GM18498 (cell line): ENCODE measurements at regions not wholly inside any gene's neighbourhood (a gene's known extent, or its start where the extent isn't known, plus 50 kb on each side); places are given as distances from the start of the nearest gene placed in this dataset.

Source experiments
- ATAC-seq: cut with Tn5 transposase; IDR thresholded peaks from one replicate; pipeline ENCODE4 v1.9.1; 2021; ENCODE audit warnings: mild to moderate bottlenecking, moderate library complexity; ENCODE audit not compliant: unreplicated experiment

GRCh38 chr4:175424111-175424510, 388.0 kb downstream of the GPM6A start:
- no peak for ATAC-seq

- ATAC-seq, result no peak
Measured at GRCh38 chr4:175427751-175428150, 384.3 kb downstream of the GPM6A start.

GRCh38 chr4:175431694-175432093, 380.4 kb downstream of the GPM6A start:
- no peak for ATAC-seq

GRCh38 chr4:175435381-175435783, 376.7 kb downstream of the GPM6A start:
- no peak for ATAC-seq

GRCh38 chr4:175436196-175436595, 375.9 kb downstream of the GPM6A start:
- ATAC-seq, result no peak

- ATAC-seq, result no peak
Measured at GRCh38 chr4:175440786-175441185, 371.3 kb downstream of the GPM6A start.

- ATAC-seq, result no peak
Measured at GRCh38 chr4:175441256-175441655, 370.8 kb downstream of the GPM6A start.

GRCh38 chr4:175443547-175443946, 368.5 kb downstream of the GPM6A start:
- no peak for ATAC-seq

GRCh38 chr4:175444512-175444911, 367.6 kb downstream of the GPM6A start:
- no peak for ATAC-seq

GRCh38 chr4:175447016-175447415, 365.0 kb downstream of the GPM6A start:
- no peak for ATAC-seq

GRCh38 chr4:175450446-175450845, 361.6 kb downstream of the GPM6A start:
- no peak for ATAC-seq

- no peak for ATAC-seq
Measured at GRCh38 chr4:175451238-175451965, 360.7 kb downstream of the GPM6A start.

GRCh38 chr4:175453456-175453855, 358.6 kb downstream of the GPM6A start:
- no peak for ATAC-seq

- ATAC-seq, result no peak
Measured at GRCh38 chr4:175456131-175456530, 355.9 kb downstream of the GPM6A start.

- ATAC-seq, result no peak
Measured at GRCh38 chr4:175457956-175458355, 354.1 kb downstream of the GPM6A start.

- ATAC-seq, result no peak
Measured at GRCh38 chr4:175459571-175459970, 352.5 kb downstream of the GPM6A start.

GRCh38 chr4:175460414-175460813, 351.6 kb downstream of the GPM6A start:
- ATAC-seq, result no peak

GRCh38 chr4:175469514-175469913, 342.6 kb downstream of the GPM6A start:
- no peak for ATAC-seq

GRCh38 chr4:175470131-175470530, 341.9 kb downstream of the GPM6A start:
- ATAC-seq, result no peak

- ATAC-seq, result no peak
Measured at GRCh38 chr4:175480404-175480803, 331.7 kb downstream of the GPM6A start.

GRCh38 chr4:175499735-175500352, 312.2 kb downstream of the GPM6A start:
- ATAC-seq, result no peak

GRCh38 chr4:175504318-175504717, 307.7 kb downstream of the GPM6A start:
- ATAC-seq, result no peak

- ATAC-seq, result no peak
Measured at GRCh38 chr4:175509320-175509719, 302.7 kb downstream of the GPM6A start.
